Ishikawa (cell line): ENCODE measurements at regions not wholly inside any gene's neighbourhood (a gene's known extent, or its start where the extent isn't known, plus 50 kb on each side); places are given as distances from the start of the nearest gene placed in this dataset.

ENCODE experiments used
- CEBPB ChIP-seq: IDR thresholded peaks from 2 replicates; pipeline ENCODE4 v1.6.1; 2012
- EP300 ChIP-seq: IDR thresholded peaks from 2 replicates; pipeline ENCODE4 v1.6.1; 2012; ENCODE audit warnings: borderline replicate concordance
- TAF1 ChIP-seq: IDR thresholded peaks from 2 replicates; pipeline ENCODE4 v1.6.1; 2012; ENCODE audit warnings: low read depth, mild to moderate bottlenecking
- YY1 ChIP-seq: IDR thresholded peaks from 2 replicates; pipeline ENCODE4 v1.6.1; 2012; ENCODE audit warnings: low read depth

DNA sequence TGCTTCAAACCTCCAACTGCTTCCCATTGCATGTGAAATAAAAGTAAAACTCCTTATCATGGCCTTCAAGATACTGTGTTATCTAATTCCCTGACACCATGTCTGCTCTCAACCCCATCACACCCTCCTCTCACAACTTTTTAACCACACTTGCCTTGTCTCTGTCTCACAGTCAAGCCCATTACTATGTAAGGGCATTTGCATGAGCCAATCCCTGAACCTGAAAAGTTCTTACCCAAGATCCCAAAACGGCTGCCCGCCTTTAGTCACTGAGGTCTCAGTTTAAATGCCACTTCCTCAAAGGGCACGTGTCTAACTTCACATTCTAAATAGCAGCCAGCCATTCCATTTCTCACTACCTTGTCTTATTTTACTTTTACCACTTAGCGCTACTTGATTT lies 83.1 kb downstream of the SST start:
- no peak for TF ChIP-seq YY1
- TF ChIP-seq TAF1, result no peak
- TF ChIP-seq EP300, result no peak
- no peak for TF ChIP-seq CEBPB
